ENCODE measurements at regions not wholly inside any gene's neighbourhood (a gene's known extent, or its start where the extent isn't known, plus 50 kb on each side); places are given as distances from the start of the nearest gene placed in this dataset.

GRCh38 chr3:157662171-157662570 lies 159.0 kb upstream of the VEPH1 start (continued):
- TF ChIP-seq CHD7 (IDR thresholded peaks at IDR 0.05; ENCODE audit: insufficient replicate concordance, low read length) (no peak), TEAD4 (IDR thresholded peaks at IDR 0.05; ENCODE audit: low read depth, low read length) (no peak), RAD21 (IDR thresholded peaks at IDR 0.05 in 1 of 2, conservative IDR thresholded peaks at IDR 0.05 in 1 of 2; ENCODE audit: low read depth in 2 of 2, low read length in 2 of 2) (no peak), SRF (IDR thresholded peaks at IDR 0.05; ENCODE audit: low read depth, low read length) (no peak), CHD1 (IDR thresholded peaks at IDR 0.05; ENCODE audit: low read depth, low read length) (no peak), EGR1 (IDR thresholded peaks at IDR 0.05; ENCODE audit: borderline replicate concordance, low read depth, low read length) (no peak), SIN3A (conservative IDR thresholded peaks at IDR 0.05 in 1 of 2, IDR thresholded peaks at IDR 0.05 in 1 of 2; ENCODE audit: low read depth in 1 of 2, low read length in 2 of 2) (no peak), CTCF (IDR thresholded peaks at IDR 0.05; ENCODE audit: control extremely low read depth in 1 of 3, insufficient read depth in 1 of 3, low read depth in 1 of 3, low read length in 3 of 3) (no peak), BACH1 (IDR thresholded peaks at IDR 0.05; ENCODE audit: low read length) (no peak)
